ENCODE measurements at regions not wholly inside any gene's neighbourhood (a gene's known extent, or its start where the extent isn't known, plus 50 kb on each side); places are given as distances from the start of the nearest gene placed in this dataset.
"Not testable (repeated sequence)": the region's sequence is repeated elsewhere in the genome, so short reads cannot be mapped to it uniquely, and the experiment has no call there.

- no peaks in the 10 kb centered on the region for H3K36me3 Mint-ChIP-seq (ENCODE audit: low read depth)
- no peak overlapping the region for H3K4me3 Mint-ChIP-seq
- intact Hi-C loops (cut with micrococcal nuclease), result no loop called here
- no peaks in the 10 kb centered on the region for H3K4me1 Mint-ChIP-seq (ENCODE audit: low read depth)
- H3K27ac Mint-ChIP-seq, result no peak overlapping the region
- H3K27me3 Mint-ChIP-seq, result no peaks in the 10 kb centered on the region
- no peaks in the 10 kb centered on the region for H3K9me3 Mint-ChIP-seq
Measured at GRCh38 chr11:134503100-134503499, 91.1 kb upstream of the B3GAT1 start.

- Mint-ChIP-seq H3K27me3 (no peaks in the 10 kb centered on the region), H3K4me3 (no peak overlapping the region), H3K4me1 (ENCODE audit: low read depth) (no peaks in the 10 kb centered on the region), H3K36me3 (ENCODE audit: low read depth) (no peaks in the 10 kb centered on the region), H3K27ac (no peak overlapping the region), H3K9me3 (peaks cover 8% of the 10 kb centered on the region)
- intact Hi-C loops (cut with micrococcal nuclease), result no loop called here
Measured at GRCh38 chr11:134502153-134502550, 90.1 kb upstream of the B3GAT1 start.

DNA sequence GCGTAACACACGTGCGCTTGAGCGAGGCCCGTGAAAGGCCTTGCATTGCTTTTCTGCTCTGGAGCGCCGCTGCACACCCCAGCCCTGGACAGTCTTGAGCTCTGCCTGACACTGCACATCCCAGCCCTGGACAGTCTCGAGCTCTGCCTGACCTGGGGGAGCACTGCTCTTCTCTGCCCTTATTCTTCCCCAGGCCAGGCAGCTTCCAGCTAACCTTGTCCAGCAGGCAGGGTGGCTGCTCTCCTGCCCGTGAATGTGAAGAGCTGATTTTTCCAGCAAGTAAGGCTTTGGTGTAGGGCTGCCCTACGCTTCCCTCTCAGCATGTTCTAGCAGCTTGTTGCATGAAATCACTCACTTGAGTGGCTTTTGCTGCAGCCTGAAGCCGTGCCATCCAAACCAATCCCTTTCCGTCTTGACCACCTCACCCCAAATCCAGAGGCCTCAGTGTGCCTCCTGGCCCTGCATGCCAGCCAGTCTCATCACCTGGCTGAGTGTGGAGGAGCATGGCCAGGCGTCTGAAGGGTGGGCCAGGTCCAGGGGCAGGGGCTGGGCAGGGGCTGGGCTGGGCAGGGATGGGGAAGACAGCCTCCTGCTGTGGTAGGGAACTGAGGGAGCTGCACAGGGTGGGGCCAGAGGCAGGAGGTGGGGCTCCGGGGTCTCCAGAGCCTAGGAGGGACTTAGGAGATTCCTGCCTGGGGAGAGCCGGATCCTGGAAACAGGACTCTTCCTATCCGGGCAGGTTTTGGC is 89.5 kb upstream of the B3GAT1 start:
- Mint-ChIP-seq H3K9me3 (peaks cover 13% of the 10 kb centered on the region), H3K4me1 (ENCODE audit: low read depth) (no peaks in the 10 kb centered on the region), H3K4me3 (no peak overlapping the region), H3K27ac (no peak overlapping the region), H3K36me3 (ENCODE audit: low read depth) (no peaks in the 10 kb centered on the region), H3K27me3 (no peaks in the 10 kb centered on the region)
- intact Hi-C loops (cut with micrococcal nuclease), result no loop called here

GRCh38 chr11:134500621-134501020 is 88.6 kb upstream of the B3GAT1 start:
- intact Hi-C loops (cut with micrococcal nuclease), result no loop called here
- Mint-ChIP-seq H3K4me3 (no peak overlapping the region), H3K27ac (no peak overlapping the region), H3K27me3 (no peaks in the 10 kb centered on the region), H3K9me3 (peaks cover 15% of the 10 kb centered on the region), H3K4me1 (ENCODE audit: low read depth) (no peaks in the 10 kb centered on the region), H3K36me3 (ENCODE audit: low read depth) (no peaks in the 10 kb centered on the region)

DNA sequence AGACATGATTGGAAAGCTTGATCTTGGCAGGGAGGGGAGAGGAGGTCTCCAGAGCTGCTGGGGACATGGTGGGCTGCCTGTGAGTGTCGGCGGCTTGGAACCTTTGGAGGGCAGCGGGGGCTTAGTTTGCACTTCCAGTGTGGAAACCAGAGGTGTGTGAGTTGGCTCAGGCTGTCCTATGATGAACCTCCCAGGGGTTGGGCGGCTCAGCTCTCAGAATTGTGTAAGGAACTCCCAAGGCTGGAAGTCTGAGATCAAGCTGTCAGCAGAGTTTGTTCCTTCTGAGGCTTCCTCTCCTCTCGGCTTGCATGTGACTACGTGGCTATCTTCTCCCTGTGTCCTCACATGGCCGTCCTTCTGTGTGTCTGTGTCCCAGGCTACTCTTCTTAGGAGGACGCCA is 87.9 kb upstream of the B3GAT1 start:
- no peak overlapping the region for H3K27ac Mint-ChIP-seq
- H3K4me1 Mint-ChIP-seq (ENCODE audit: low read depth), result no peaks in the 10 kb centered on the region
- H3K4me3 Mint-ChIP-seq, result no peak overlapping the region
- intact Hi-C loops (cut with micrococcal nuclease), result no loop called here
- H3K36me3 Mint-ChIP-seq (ENCODE audit: low read depth), result no peaks in the 10 kb centered on the region
- no peaks in the 10 kb centered on the region for H3K27me3 Mint-ChIP-seq
- H3K9me3 Mint-ChIP-seq, result peaks cover 19% of the 10 kb centered on the region

- intact Hi-C loops (cut with micrococcal nuclease), result no loop called here
- H3K27me3 Mint-ChIP-seq, result no peaks in the 10 kb centered on the region
- H3K9me3 Mint-ChIP-seq, result peaks cover 24% of the 10 kb centered on the region
- no peak overlapping the region for H3K27ac Mint-ChIP-seq
- H3K4me3 Mint-ChIP-seq, result no peak overlapping the region
- H3K36me3 Mint-ChIP-seq (ENCODE audit: low read depth), result no peaks in the 10 kb centered on the region
- H3K4me1 Mint-ChIP-seq (ENCODE audit: low read depth), result no peaks in the 10 kb centered on the region
Measured at GRCh38 chr11:134498326-134499139, 86.5 kb upstream of the B3GAT1 start.

- Mint-ChIP-seq H3K4me3 (no peak overlapping the region), H3K27ac (no peak overlapping the region), H3K9me3 (peaks cover 24% of the 10 kb centered on the region), H3K36me3 (ENCODE audit: low read depth) (no peaks in the 10 kb centered on the region), H3K4me1 (ENCODE audit: low read depth) (no peaks in the 10 kb centered on the region), H3K27me3 (no peaks in the 10 kb centered on the region)
- intact Hi-C loops (cut with micrococcal nuclease), result no loop called here
Measured at GRCh38 chr11:134497586-134497985, 85.5 kb upstream of the B3GAT1 start.

GRCh38 chr11:134496058-134496457 is 84.0 kb upstream of the B3GAT1 start:
- H3K36me3 Mint-ChIP-seq (ENCODE audit: low read depth); H3K4me1 Mint-ChIP-seq (ENCODE audit: low read depth); H3K4me3 Mint-ChIP-seq; intact Hi-C loops (cut with micrococcal nuclease); H3K27me3 Mint-ChIP-seq; H3K27ac Mint-ChIP-seq: not testable (repeated sequence)
- peaks cover 24% of the 10 kb centered on the region for H3K9me3 Mint-ChIP-seq

- H3K27ac Mint-ChIP-seq; H3K36me3 Mint-ChIP-seq (ENCODE audit: low read depth); H3K4me3 Mint-ChIP-seq; H3K27me3 Mint-ChIP-seq; intact Hi-C loops (cut with micrococcal nuclease); H3K4me1 Mint-ChIP-seq (ENCODE audit: low read depth): not testable (repeated sequence)
- H3K9me3 Mint-ChIP-seq, result peaks cover 24% of the 10 kb centered on the region
Measured at GRCh38 chr11:134494395-134494794, 82.4 kb upstream of the B3GAT1 start.

DNA sequence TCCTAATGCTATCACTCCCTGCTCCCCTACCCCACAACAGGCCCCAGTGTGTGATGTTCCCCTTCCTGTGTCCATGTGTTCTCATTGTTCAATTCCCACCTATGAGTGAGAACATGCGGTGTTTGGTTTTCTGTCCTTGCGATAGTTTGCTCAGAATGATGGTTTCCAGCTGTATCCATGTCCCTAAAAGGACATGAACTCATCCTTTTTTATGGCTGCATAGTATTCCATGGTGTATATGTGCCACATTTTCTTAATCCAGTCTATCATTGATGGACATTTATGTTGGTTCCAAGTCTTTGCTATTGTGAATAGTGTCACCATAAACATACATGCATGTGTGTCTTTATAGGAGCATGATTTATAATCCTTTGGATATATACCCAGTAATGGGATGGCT is 80.4 kb upstream of the B3GAT1 start:
- peaks cover 19% of the 10 kb centered on the region for H3K9me3 Mint-ChIP-seq
- H3K27me3 Mint-ChIP-seq; H3K36me3 Mint-ChIP-seq (ENCODE audit: low read depth); H3K4me1 Mint-ChIP-seq (ENCODE audit: low read depth); H3K4me3 Mint-ChIP-seq; intact Hi-C loops (cut with micrococcal nuclease); H3K27ac Mint-ChIP-seq: not testable (repeated sequence)

- Mint-ChIP-seq H3K27me3 (no peaks in the 10 kb centered on the region), H3K4me3 (no peak overlapping the region), H3K9me3 (peaks cover 2% of the 10 kb centered on the region), H3K4me1 (ENCODE audit: low read depth) (no peaks in the 10 kb centered on the region), H3K36me3 (ENCODE audit: low read depth) (no peaks in the 10 kb centered on the region), H3K27ac (no peak overlapping the region)
- intact Hi-C loops (cut with micrococcal nuclease), result no loop called here
Measured at GRCh38 chr11:134489728-134490127, 77.7 kb upstream of the B3GAT1 start.

DNA sequence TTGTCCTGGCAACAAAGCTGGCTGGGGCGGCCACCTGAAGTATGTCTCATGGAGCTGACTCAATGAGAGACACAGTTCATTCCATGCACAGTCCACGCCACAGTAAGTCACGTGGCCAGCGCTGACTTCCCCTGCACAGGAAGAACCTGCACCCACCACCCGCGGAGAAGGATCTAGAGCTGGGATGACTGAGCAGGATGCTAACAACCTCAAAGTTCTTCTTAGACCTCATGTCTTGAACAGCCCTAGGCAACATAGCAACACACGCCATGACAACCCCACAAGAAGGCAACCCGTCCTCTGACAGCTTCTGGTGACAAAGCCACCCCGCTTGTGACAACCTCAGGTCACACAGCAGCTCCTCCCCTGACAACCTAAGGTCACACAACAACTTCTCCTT is 76.9 kb upstream of the B3GAT1 start:
- intact Hi-C loops (cut with micrococcal nuclease), result no loop called here
- no peaks in the 10 kb centered on the region for H3K9me3 Mint-ChIP-seq
- no peaks in the 10 kb centered on the region for H3K36me3 Mint-ChIP-seq (ENCODE audit: low read depth)
- no peaks in the 10 kb centered on the region for H3K27me3 Mint-ChIP-seq
- H3K4me1 Mint-ChIP-seq (ENCODE audit: low read depth), result no peaks in the 10 kb centered on the region
- no peak overlapping the region for H3K27ac Mint-ChIP-seq
- H3K4me3 Mint-ChIP-seq, result no peak overlapping the region

GRCh38 chr11:134488512-134488911 is 76.5 kb upstream of the B3GAT1 start:
- intact Hi-C loops (cut with micrococcal nuclease), result no loop called here
- no peaks in the 10 kb centered on the region for H3K27me3 Mint-ChIP-seq
- H3K27ac Mint-ChIP-seq, result no peak overlapping the region
- H3K4me1 Mint-ChIP-seq (ENCODE audit: low read depth), result no peaks in the 10 kb centered on the region
- H3K9me3 Mint-ChIP-seq, result no peaks in the 10 kb centered on the region
- no peaks in the 10 kb centered on the region for H3K36me3 Mint-ChIP-seq (ENCODE audit: low read depth)
- no peak overlapping the region for H3K4me3 Mint-ChIP-seq

DNA sequence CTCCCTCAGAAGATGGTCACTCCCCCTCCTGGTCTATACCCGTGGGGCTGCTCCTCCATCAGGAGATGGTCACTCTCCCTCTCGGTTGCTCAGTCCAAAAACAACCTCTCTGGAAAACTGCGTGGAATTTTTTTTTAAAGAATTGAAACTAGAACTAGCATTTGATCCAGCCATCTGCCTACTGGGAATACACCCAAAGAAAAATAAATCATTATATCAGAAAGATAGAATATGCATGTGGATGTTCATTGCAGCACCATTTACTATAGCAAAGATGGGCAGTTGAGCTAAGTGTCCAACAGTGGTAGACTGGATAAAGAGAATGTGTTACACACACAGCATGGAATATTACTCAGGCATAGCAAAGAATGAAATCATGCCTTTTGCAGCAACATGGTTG is 75.7 kb upstream of the B3GAT1 start:
- Mint-ChIP-seq H3K4me3 (no peak overlapping the region), H3K9me3 (no peaks in the 10 kb centered on the region), H3K27ac (no peak overlapping the region), H3K36me3 (ENCODE audit: low read depth) (no peaks in the 10 kb centered on the region), H3K27me3 (no peaks in the 10 kb centered on the region), H3K4me1 (ENCODE audit: low read depth) (no peaks in the 10 kb centered on the region)
- intact Hi-C loops (cut with micrococcal nuclease), result no loop called here

GRCh38 chr11:134486704-134487103 is 74.7 kb upstream of the B3GAT1 start:
- Mint-ChIP-seq H3K27me3 (no peaks in the 10 kb centered on the region), H3K4me3 (no peak overlapping the region), H3K4me1 (ENCODE audit: low read depth) (no peaks in the 10 kb centered on the region), H3K36me3 (ENCODE audit: low read depth) (no peaks in the 10 kb centered on the region), H3K9me3 (no peaks in the 10 kb centered on the region), H3K27ac (no peak overlapping the region)
- intact Hi-C loops (cut with micrococcal nuclease), result no loop called here

Measured in dendritic cell treated with granulocyte-macrophage colony-stimulating factor and Interleukin-4, amounts not matched to agents 40 ng/mL and 50 ng/mL, for 4 days (primary cell).